Ovary (tissue), 7 donors: ENCODE measurements at regions not wholly inside any gene's neighbourhood (a gene's known extent, or its start where the extent isn't known, plus 50 kb on each side); places are given as distances from the start of the nearest gene placed in this dataset.

Source experiments
- DNase-seq, 5 donors: peaks; one replicate each; pipeline ENCODE4 v3.0.0-alpha.2; 2019 to 2020
- H3K27ac ChIP-seq, 2 donors: fragments of 200-600 bp; one replicate each; pipeline versions ENCODE4 v1.5.1 to v1.8.0; 2019 to 2022
- H3K27me3 ChIP-seq: fragments of 200-600 bp; one replicate; pipeline ENCODE4 v1.8.0; 2022
- H3K36me3 ChIP-seq: fragments of 200-600 bp; sonication (generic); one replicate; pipeline ENCODE4 v1.5.1; 2019
- H3K4me1 ChIP-seq: one replicate; pipeline ENCODE4 v1.8.1; 2013; ENCODE audit warnings: mild to moderate bottlenecking, moderate library complexity; ENCODE audit not compliant: insufficient read depth
- H3K4me3 ChIP-seq: fragments of 200-600 bp; sonication (generic); one replicate; pipeline ENCODE4 v1.5.1; 2017
- H3K9me3 ChIP-seq, 2 donors: fragments of 200-600 bp in 1 of 2; sonication (generic) in 1 of 2; one replicate each; pipeline versions ENCODE4 v1.5.1 to v1.8.1; 2013 to 2019; ENCODE audit warnings: mild to moderate bottlenecking in 1 of 2, moderate library complexity in 1 of 2
- EP300 ChIP-seq: sonication (generic); formaldehyde crosslinking; IDR thresholded peaks from one replicate; pipeline ENCODE4 v1.6.1; 2017; ENCODE audit warnings: antibody characterized with exemption
- POLR2A ChIP-seq: fragments of 450-650 bp; IDR thresholded peaks from one replicate; pipeline ENCODE4 v1.6.1; 2017; ENCODE audit warnings: antibody characterized with exemption, mild to moderate bottlenecking, moderate library complexity
- WGBS, 3 donors: extraction: QIAGEN DNeasy Blood & Tissue Kit in 1 of 3; methylation state at CpG; one replicate each; pipeline versions ENCODE4 v1.1.5 to v1.1.7; 2013 to 2017; 5-methylcytosine and 5-hydroxymethylcytosine counted together
- intact Hi-C, 4 donors: fragments of 100-400 bp; cut with DNase I; formaldehyde crosslinking; loops; one replicate each; pipeline versions ENCODE4 v1.11.0 to v1.15.1; 2022 to 2023
- TF ChIP-seq, protein P1 (sequence below), 3 donors: fragments of 450-650 bp in 2 of 3; fragments of 200-600 bp in 1 of 3; IDR thresholded peaks; one replicate each; pipeline versions ENCODE4 v1.5.1 to v1.8.0; 2016 to 2022; ENCODE audit warnings: antibody characterized with exemption in 3 of 3, mild to moderate bottlenecking in 1 of 3
- donor health status: DM: no; HTN: no; CAD: no; lungs with moderate emphysema.
- donor health status: DM: no; HTN: no; CAD: no.
- donor health status: Bipolar disorder and iron deficiency.
- donor health status: DM: no; HTN: no; CAD: no.
- donor health status: DM: yes; HTN: yes; CAD: no.

DNA sequence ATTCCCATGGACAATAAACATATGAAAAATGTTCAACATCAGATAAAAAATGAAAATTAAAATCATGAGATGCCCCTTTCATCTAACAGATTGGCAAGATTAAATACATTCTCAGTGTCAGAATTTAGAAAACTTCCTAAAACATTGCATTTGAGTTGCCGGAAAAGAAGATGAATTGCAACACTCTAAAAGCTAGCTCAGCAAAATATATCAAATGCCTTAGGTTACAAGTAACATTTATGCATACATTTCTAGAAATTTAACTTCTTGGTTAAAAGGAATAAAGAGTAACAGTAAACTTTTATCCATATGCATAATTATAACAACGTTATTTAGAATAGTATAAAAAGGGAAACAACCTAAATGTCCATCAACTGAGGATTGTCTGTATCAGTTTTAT lies 239.0 kb downstream of the PMP22 start:
- H3K4me1 ChIP-seq = no peaks in the 10 kb centered on the region
- TF ChIP-seq POLR2A (no peak), EP300 (no peak)
- TF ChIP-seq, protein P1, sequence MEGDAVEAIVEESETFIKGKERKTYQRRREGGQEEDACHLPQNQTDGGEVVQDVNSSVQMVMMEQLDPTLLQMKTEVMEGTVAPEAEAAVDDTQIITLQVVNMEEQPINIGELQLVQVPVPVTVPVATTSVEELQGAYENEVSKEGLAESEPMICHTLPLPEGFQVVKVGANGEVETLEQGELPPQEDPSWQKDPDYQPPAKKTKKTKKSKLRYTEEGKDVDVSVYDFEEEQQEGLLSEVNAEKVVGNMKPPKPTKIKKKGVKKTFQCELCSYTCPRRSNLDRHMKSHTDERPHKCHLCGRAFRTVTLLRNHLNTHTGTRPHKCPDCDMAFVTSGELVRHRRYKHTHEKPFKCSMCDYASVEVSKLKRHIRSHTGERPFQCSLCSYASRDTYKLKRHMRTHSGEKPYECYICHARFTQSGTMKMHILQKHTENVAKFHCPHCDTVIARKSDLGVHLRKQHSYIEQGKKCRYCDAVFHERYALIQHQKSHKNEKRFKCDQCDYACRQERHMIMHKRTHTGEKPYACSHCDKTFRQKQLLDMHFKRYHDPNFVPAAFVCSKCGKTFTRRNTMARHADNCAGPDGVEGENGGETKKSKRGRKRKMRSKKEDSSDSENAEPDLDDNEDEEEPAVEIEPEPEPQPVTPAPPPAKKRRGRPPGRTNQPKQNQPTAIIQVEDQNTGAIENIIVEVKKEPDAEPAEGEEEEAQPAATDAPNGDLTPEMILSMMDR (IDR thresholded peaks at IDR 0.05) = no peak
- intact Hi-C loops = no loop called here
- H3K9me3 ChIP-seq = no peaks in the 10 kb centered on the region
- H3K27me3 ChIP-seq = no peaks in the 10 kb centered on the region
- H3K27ac ChIP-seq = no peak overlapping the region
- no peak overlapping the region for H3K4me3 ChIP-seq
- 81 to 87% (median 84%) methylated on average over 2 of the region's 2 CpGs for WGBS, 3 donors
- DNase-seq = no peak
- H3K36me3 ChIP-seq = no peaks in the 10 kb centered on the region

DNA sequence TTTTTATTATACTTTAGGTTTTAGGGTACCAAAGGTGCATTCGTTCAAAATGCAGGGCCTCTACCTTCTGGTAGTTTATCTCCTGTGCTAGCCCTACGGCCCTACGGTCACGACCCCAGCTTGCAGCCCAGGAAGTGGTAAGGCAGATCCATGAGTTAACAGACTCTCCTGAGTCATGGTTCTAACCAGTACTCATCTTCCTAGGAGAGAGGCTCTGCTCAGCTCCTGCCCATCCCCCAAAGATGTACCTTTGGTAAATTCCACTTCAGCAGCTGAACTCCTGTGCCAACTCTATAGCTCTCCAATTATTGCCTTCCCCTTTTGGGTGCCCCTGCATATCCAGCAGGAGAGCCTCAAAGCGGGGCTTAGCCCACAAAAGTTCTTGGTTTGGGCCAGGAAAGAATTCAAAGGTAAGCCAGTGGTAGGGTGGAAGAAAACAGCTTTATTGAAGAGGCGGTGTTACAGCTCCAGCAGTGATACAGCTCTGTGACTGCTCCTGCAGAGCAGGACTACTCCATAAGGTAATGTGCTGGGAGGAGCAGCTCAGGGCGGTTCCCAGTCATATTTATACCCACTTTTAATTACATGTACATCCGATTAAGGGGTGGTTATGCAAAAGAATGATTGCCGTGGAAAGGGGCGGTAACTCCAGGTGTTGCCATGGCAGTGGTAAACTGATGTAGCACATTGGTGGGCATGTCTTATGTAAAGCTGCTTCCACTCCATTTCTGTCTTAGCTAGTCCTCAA lies 241.4 kb downstream of the PMP22 start:
- TF ChIP-seq POLR2A (no peak), EP300 (no peak)
- TF ChIP-seq, protein P1 (IDR thresholded peaks at IDR 0.05) = no peak
- WGBS, 3 donors = 86 to 92% (median 87%) methylated on average over 10 of the region's 10 CpGs
- DNase-seq = no peak
- no peaks in the 10 kb centered on the region for H3K9me3 ChIP-seq
- intact Hi-C loops = no loop called here
- no peaks in the 10 kb centered on the region for H3K4me1 ChIP-seq
- H3K36me3 ChIP-seq = no peaks in the 10 kb centered on the region
- no peaks in the 10 kb centered on the region for H3K27me3 ChIP-seq
- no peak overlapping the region for H3K27ac ChIP-seq
- no peak overlapping the region for H3K4me3 ChIP-seq

DNA sequence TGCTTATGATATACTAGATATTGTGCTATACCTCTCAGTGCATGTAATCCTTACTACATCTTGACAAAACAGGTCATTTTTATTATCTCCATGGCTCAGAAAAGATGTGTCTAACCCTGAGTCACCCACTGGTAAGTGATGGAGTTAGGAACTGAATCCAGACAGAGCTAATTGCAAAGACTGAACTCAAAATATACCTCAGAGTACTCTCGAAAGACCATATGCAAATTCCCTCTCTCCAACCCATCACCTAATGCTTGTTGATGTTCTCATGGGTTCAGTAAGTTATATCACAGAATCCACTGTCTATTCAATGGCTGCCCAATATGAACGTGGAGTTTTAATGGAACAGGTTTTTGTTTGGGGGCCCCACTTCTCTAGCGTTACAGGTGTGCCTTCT lies 246.0 kb downstream of the PMP22 start:
- intact Hi-C loops = no loop called here
- WGBS, 3 donors = 82 to 86% (median 85%) methylated on average over 3 of the region's 3 CpGs
- TF ChIP-seq EP300 (no peak), POLR2A (no peak)
- TF ChIP-seq, protein P1 (IDR thresholded peaks at IDR 0.05) = no peak
- H3K4me3 ChIP-seq = no peak overlapping the region
- DNase-seq = no peak
- no peaks in the 10 kb centered on the region for H3K4me1 ChIP-seq
- no peaks in the 10 kb centered on the region for H3K9me3 ChIP-seq
- no peaks in the 10 kb centered on the region for H3K36me3 ChIP-seq
- H3K27ac ChIP-seq = no peak overlapping the region
- no peaks in the 10 kb centered on the region for H3K27me3 ChIP-seq

DNA sequence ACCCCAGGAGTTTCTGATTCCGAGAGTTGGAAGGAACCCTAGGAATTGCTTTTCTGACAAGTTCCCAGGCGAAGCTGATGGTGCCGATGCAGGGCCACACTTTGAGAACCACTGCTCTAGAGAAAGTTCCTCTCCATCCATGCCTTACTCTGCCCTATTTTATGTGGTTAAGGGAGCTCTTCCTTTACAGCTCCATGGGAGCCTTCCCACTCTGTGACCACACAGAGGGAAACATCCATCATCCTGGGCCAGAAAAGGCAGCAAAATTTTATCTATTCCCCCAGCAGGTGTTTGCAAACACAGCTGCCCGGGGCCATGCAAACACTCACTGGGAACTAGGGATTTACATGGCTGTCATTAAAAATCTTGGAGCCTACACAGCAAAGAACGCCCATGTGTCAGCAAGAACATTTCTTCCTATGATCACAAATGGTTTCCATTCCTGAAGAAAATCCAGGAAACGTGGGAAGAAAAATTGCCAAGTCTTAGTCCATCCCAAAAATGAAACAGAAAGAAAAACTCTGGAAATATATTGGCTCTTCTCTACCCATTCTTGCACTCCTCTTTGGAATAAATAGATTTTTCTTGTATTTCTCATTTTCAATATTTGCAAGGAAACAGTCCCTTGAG lies 252.7 kb downstream of the PMP22 start:
- Histone ChIP-seq H3K27me3 (no peaks in the 10 kb centered on the region), H3K36me3 (no peaks in the 10 kb centered on the region), H3K4me3 (no peak overlapping the region), H3K27ac (no peak overlapping the region), H3K9me3 (no peaks in the 10 kb centered on the region), H3K4me1 (no peaks in the 10 kb centered on the region)
- 44 to 53% (median 47%) methylated on average over 6 of the region's 6 CpGs for WGBS, 3 donors
- intact Hi-C loops = no loop called here
- no peak for DNase-seq
- TF ChIP-seq EP300 (no peak), POLR2A (no peak)
- TF ChIP-seq, protein P1 (IDR thresholded peaks at IDR 0.05) = no peak
